GM23338 (cell line): ENCODE measurements at regions not wholly inside any gene's neighbourhood (a gene's known extent, or its start where the extent isn't known, plus 50 kb on each side); places are given as distances from the start of the nearest gene placed in this dataset.

Source experiments
- EZH2 ChIP-seq: fragments of 200-600 bp; sonication (generic); IDR thresholded peaks from one replicate; pipeline ENCODE4 v1.8.0; 2017; ENCODE audit warnings: antibody characterized with exemption, mild to moderate bottlenecking, low read depth; ENCODE audit not compliant: unreplicated experiment
- POLR2AphosphoS5 ChIP-seq: IDR thresholded peaks from 2 replicates; pipeline ENCODE4 v1.6.1; 2016; ENCODE audit warnings: antibody characterized with exemption, low read depth
- STAT1 ChIP-seq: IDR thresholded peaks from one replicate; pipeline ENCODE4 v1.6.1; 2016; ENCODE audit warnings: antibody characterized with exemption; ENCODE audit not compliant: unreplicated experiment
- TF ChIP-seq, protein P1 (sequence below), 2 experiments: fragments of 200-600 bp in 1 of 2; sonication (generic) in 1 of 2; conservative IDR thresholded peaks; 2 replicates each; pipeline versions ENCODE4 v1.5.1 to v1.6.1; 2016 to 2017; ENCODE audit warnings: antibody characterized with exemption in 2 of 2, low read depth in 2 of 2, mild to moderate bottlenecking in 2 of 2, moderate library complexity in 1 of 2
- TF ChIP-seq, protein P2 (sequence below): IDR thresholded peaks from one replicate; pipeline ENCODE4 v1.6.1; 2018; ENCODE audit warnings: antibody characterized with exemption; ENCODE audit not compliant: unreplicated experiment

DNA sequence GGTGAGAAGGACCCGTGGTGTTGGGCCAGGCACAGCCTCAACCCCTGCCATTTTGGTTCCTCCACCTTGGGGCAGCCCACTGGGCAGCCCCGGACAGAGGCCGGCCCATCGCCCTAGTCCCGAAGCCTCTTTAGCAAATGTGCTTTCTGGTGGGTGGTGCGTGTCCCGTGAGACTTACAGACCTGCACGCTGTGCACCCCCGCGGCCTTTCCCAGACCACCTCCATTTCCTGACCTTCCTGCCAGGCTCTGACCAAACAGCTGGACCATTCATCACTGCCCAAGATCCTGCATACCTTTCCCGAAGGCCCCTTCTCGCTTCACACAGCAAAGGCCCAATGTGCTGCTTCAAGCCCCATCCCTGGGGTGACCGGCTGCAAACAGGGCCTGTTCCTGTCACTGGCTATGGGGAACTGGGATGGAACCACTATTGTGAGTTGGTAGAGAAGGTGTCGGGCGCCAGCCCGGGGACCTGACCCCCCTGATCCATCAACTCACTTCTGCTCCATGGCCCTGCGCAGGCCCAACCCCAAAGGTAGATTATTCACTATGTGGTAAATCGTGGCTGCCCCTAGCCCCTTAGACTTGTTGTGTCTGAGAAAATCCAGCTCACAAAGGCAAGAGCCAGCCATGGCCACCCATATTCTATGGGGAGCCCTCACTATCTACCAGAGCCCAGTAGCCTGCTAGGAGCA, 341.0 kb downstream of the EIPR1 start:
- TF ChIP-seq, protein P1, sequence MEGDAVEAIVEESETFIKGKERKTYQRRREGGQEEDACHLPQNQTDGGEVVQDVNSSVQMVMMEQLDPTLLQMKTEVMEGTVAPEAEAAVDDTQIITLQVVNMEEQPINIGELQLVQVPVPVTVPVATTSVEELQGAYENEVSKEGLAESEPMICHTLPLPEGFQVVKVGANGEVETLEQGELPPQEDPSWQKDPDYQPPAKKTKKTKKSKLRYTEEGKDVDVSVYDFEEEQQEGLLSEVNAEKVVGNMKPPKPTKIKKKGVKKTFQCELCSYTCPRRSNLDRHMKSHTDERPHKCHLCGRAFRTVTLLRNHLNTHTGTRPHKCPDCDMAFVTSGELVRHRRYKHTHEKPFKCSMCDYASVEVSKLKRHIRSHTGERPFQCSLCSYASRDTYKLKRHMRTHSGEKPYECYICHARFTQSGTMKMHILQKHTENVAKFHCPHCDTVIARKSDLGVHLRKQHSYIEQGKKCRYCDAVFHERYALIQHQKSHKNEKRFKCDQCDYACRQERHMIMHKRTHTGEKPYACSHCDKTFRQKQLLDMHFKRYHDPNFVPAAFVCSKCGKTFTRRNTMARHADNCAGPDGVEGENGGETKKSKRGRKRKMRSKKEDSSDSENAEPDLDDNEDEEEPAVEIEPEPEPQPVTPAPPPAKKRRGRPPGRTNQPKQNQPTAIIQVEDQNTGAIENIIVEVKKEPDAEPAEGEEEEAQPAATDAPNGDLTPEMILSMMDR (conservative IDR thresholded peaks at IDR 0.05; ENCODE audit: low read depth in 2 of 2) = no peak
- TF ChIP-seq, protein P2, sequence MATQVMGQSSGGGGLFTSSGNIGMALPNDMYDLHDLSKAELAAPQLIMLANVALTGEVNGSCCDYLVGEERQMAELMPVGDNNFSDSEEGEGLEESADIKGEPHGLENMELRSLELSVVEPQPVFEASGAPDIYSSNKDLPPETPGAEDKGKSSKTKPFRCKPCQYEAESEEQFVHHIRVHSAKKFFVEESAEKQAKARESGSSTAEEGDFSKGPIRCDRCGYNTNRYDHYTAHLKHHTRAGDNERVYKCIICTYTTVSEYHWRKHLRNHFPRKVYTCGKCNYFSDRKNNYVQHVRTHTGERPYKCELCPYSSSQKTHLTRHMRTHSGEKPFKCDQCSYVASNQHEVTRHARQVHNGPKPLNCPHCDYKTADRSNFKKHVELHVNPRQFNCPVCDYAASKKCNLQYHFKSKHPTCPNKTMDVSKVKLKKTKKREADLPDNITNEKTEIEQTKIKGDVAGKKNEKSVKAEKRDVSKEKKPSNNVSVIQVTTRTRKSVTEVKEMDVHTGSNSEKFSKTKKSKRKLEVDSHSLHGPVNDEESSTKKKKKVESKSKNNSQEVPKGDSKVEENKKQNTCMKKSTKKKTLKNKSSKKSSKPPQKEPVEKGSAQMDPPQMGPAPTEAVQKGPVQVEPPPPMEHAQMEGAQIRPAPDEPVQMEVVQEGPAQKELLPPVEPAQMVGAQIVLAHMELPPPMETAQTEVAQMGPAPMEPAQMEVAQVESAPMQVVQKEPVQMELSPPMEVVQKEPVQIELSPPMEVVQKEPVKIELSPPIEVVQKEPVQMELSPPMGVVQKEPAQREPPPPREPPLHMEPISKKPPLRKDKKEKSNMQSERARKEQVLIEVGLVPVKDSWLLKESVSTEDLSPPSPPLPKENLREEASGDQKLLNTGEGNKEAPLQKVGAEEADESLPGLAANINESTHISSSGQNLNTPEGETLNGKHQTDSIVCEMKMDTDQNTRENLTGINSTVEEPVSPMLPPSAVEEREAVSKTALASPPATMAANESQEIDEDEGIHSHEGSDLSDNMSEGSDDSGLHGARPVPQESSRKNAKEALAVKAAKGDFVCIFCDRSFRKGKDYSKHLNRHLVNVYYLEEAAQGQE = no peak
- TF ChIP-seq EZH2 (no peak), POLR2AphosphoS5 (no peak), STAT1 (no peak)
